ENCODE measurements at regions not wholly inside any gene's neighbourhood (a gene's known extent, or its start where the extent isn't known, plus 50 kb on each side); places are given as distances from the start of the nearest gene placed in this dataset.

DNA sequence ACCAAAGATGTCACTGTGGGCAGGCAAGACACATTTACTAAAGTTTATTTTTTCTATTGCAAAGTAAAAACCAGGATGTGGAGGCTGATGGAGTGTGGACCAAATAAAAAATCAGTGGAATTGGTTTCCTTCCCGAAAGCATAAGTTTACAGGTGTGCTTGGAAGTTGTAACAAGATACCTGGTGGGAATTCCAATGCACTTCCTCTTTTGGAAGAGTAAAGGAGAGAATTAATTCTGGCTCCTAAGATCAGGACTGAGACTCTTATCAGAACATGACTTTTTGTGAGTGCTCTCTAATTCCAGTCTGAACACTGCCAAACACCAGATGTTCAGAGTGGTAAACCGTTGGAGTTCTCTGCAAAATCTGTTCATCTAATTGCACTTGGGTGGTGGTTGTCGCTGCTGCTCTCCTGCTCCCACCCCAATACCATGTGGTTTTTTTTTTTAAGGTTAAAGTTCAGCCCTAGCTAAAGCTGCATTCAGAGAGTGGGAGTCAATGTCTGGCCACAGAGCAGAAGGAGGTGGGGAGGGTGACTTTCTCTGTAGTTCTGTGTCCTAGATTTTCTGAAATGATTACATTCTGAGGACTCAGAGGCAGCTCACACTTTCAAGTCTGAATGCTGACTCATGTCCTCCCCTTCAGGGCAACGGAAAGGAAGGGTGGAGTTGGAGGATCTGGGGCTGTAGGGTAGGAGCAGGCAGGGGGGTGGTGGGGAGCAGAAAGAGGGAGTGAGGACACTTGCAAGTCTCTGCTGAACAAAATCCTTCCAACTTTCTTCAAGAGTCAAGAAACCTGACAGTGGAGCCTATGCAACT lies 275.8 kb upstream of the PRDM1 start:
- TF ChIP-seq POLR2A (IDR thresholded peaks at IDR 0.05): no peak
- TF ChIP-seq, protein P1, sequence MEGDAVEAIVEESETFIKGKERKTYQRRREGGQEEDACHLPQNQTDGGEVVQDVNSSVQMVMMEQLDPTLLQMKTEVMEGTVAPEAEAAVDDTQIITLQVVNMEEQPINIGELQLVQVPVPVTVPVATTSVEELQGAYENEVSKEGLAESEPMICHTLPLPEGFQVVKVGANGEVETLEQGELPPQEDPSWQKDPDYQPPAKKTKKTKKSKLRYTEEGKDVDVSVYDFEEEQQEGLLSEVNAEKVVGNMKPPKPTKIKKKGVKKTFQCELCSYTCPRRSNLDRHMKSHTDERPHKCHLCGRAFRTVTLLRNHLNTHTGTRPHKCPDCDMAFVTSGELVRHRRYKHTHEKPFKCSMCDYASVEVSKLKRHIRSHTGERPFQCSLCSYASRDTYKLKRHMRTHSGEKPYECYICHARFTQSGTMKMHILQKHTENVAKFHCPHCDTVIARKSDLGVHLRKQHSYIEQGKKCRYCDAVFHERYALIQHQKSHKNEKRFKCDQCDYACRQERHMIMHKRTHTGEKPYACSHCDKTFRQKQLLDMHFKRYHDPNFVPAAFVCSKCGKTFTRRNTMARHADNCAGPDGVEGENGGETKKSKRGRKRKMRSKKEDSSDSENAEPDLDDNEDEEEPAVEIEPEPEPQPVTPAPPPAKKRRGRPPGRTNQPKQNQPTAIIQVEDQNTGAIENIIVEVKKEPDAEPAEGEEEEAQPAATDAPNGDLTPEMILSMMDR (IDR thresholded peaks at IDR 0.05): no peak

All from thyroid gland (tissue), 4 donors.